ENCODE measurements at regions not wholly inside any gene's neighbourhood (a gene's known extent, or its start where the extent isn't known, plus 50 kb on each side); places are given as distances from the start of the nearest gene placed in this dataset.

DNA sequence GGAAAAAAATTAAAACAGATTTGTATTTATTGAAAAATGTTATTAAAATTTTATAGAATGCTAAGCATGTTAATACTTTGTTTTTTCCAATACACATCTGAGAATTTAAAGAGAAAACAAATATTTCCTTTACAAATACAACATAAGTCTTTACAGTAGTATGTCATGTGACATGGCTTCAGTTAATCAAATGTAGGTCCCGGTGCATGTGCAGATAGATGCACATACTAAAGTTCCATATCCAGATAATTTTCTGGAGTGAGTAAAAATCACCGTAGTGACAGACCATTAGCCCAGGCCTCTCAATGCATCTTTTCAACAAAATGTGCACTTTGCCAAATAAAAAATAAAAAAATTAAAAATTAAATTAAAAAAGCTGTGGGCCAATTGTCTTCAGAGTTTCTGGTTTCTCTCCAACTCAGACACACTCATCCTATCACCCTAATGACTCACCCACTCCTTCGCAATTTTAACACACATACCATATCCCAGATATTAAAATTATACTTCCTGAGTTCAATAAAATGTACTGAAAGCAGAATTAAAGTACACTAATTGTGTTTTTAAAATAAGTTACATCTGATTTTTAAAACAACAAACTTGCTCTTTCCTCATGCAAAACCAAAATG, 508.1 kb downstream of the NR2F1-AS1 start:
- TF ChIP-seq POLR2A (IDR thresholded peaks at IDR 0.05) (no peak), POLR2AphosphoS5 (IDR thresholded peaks at IDR 0.05) (no peak)
- TF ChIP-seq, protein P1, sequence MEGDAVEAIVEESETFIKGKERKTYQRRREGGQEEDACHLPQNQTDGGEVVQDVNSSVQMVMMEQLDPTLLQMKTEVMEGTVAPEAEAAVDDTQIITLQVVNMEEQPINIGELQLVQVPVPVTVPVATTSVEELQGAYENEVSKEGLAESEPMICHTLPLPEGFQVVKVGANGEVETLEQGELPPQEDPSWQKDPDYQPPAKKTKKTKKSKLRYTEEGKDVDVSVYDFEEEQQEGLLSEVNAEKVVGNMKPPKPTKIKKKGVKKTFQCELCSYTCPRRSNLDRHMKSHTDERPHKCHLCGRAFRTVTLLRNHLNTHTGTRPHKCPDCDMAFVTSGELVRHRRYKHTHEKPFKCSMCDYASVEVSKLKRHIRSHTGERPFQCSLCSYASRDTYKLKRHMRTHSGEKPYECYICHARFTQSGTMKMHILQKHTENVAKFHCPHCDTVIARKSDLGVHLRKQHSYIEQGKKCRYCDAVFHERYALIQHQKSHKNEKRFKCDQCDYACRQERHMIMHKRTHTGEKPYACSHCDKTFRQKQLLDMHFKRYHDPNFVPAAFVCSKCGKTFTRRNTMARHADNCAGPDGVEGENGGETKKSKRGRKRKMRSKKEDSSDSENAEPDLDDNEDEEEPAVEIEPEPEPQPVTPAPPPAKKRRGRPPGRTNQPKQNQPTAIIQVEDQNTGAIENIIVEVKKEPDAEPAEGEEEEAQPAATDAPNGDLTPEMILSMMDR (IDR thresholded peaks at IDR 0.05) = no peak
